SU-DHL-6 (cell line): ENCODE measurements at regions not wholly inside any gene's neighbourhood (a gene's known extent, or its start where the extent isn't known, plus 50 kb on each side); places are given as distances from the start of the nearest gene placed in this dataset.

ENCODE experiments used
- CTCF ChIP-seq: fragments of 200-600 bp; sonication (generic); IDR thresholded peaks from one replicate; pipeline ENCODE4 v1.5.1; 2017; ENCODE audit warnings: antibody characterized with exemption, mild to moderate bottlenecking, low read length, moderate library complexity; ENCODE audit not compliant: insufficient read depth, poor library complexity, severe bottlenecking
- EZH2phosphoT487 ChIP-seq: fragments of 200-600 bp; sonication (generic), shearing (Covaris generic); conservative IDR thresholded peaks from 2 replicates; pipeline ENCODE4 v1.6.1; 2018; ENCODE audit warnings: mild to moderate bottlenecking, antibody characterized with exemption, low read length, moderate library complexity, mixed read lengths

- TF ChIP-seq CTCF (peak; percentile 28), EZH2phosphoT487 (no peak)
Observed at GRCh38 chr7:64098-64915, 128.1 kb upstream of the FAM20C start.
